Activated effector memory CD4-positive, alpha-beta T cell treated with Interleukin-2 at 50 U/mL for 16 hours (primary cell): ENCODE measurements at regions not wholly inside any gene's neighbourhood (a gene's known extent, or its start where the extent isn't known, plus 50 kb on each side); places are given as distances from the start of the nearest gene placed in this dataset.
"Not testable (repeated sequence)": the region's sequence is repeated elsewhere in the genome, so short reads cannot be mapped to it uniquely, and the experiment has no call there.

Experiments used
- DNase-seq: peaks from one replicate; pipeline ENCODE4 v3.0.0-alpha.2; 2020

- DNase-seq = no peak
Measured at GRCh38 chr11:115990004-115990447, 485.8 kb upstream of the CADM1 start.

GRCh38 chr11:115985896-115986295 lies 481.7 kb upstream of the CADM1 start:
- DNase-seq = no peak

GRCh38 chr11:115984228-115984627 lies 480.0 kb upstream of the CADM1 start:
- no peak for DNase-seq

- no peak for DNase-seq
Measured at GRCh38 chr11:115982666-115983065, 478.5 kb upstream of the CADM1 start.

- DNase-seq = no peak
Measured at GRCh38 chr11:115981814-115982471, 477.7 kb upstream of the CADM1 start.

- DNase-seq = no peak
Measured at GRCh38 chr11:115981104-115981481, 476.9 kb upstream of the CADM1 start.

GRCh38 chr11:115980337-115981103 lies 476.3 kb upstream of the CADM1 start:
- DNase-seq = no peak

- DNase-seq = no peak
Measured at GRCh38 chr11:115974703-115975102, 470.5 kb upstream of the CADM1 start.

- DNase-seq = not testable (repeated sequence)
Measured at GRCh38 chr11:115967203-115967602, 463.0 kb upstream of the CADM1 start.

- no peak for DNase-seq
Measured at GRCh38 chr11:115965767-115966504, 461.7 kb upstream of the CADM1 start.

- DNase-seq = no peak
Measured at GRCh38 chr11:115964091-115964490, 459.9 kb upstream of the CADM1 start.

GRCh38 chr11:115963156-115963555 lies 458.9 kb upstream of the CADM1 start:
- DNase-seq = no peak

GRCh38 chr11:115961159-115962003 lies 457.2 kb upstream of the CADM1 start:
- DNase-seq = no peak

- DNase-seq = no peak
Measured at GRCh38 chr11:115959081-115959486, 454.9 kb upstream of the CADM1 start.

GRCh38 chr11:115958089-115959000 lies 454.1 kb upstream of the CADM1 start:
- no peak for DNase-seq

- DNase-seq = no peak
Measured at GRCh38 chr11:115955803-115956202, 451.6 kb upstream of the CADM1 start.

GRCh38 chr11:115950660-115951059 lies 446.4 kb upstream of the CADM1 start:
- no peak for DNase-seq

GRCh38 chr11:115944596-115944995 lies 440.4 kb upstream of the CADM1 start:
- no peak for DNase-seq

- DNase-seq = no peak
Measured at GRCh38 chr11:115942011-115942410, 437.8 kb upstream of the CADM1 start.

GRCh38 chr11:115941481-115941993 lies 437.3 kb upstream of the CADM1 start:
- DNase-seq = no peak

- no peak for DNase-seq
Measured at GRCh38 chr11:115941044-115941443, 436.8 kb upstream of the CADM1 start.
